ENCODE measurements at regions not wholly inside any gene's neighbourhood (a gene's known extent, or its start where the extent isn't known, plus 50 kb on each side); places are given as distances from the start of the nearest gene placed in this dataset.

DNA sequence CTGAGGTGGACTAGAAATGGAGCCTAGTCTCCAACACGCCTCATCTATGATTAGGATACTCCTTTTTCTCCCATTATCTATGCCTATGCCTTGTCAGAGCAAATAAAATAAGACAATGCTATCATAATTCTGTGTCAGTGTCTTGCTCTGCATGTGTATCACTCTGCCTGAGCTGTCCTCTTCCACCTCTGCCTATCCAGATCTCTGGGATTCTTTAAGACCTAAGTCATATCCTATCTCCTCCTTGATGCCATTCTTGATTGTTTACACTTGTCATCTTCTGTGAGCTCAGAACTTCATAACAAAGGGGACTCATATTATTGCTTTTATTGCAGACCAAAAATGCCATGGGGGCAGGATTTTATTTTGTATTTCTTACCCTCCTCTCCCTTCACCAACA lies 351.2 kb upstream of the C9orf72 start:
- no peak for FAIRE-seq

DNA sequence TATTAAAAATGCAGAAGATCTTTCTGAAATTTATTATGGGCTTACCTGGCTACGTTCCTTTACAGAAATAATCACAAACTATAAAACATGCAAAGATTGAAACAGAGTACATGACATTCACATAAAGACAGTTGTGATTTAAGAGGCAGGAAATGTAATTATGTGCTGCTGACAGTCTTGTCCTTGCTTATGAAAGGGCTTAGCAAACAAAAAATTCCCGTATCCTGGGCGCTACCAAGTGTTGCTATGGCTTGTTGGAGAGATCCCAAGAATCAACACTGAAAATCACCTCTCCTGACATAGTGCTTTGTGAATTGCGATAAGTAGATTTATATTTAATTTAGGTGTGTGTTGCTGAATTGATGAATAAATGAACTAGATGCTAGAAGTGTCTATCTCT lies 352.5 kb upstream of the C9orf72 start:
- no peak for FAIRE-seq

DNA sequence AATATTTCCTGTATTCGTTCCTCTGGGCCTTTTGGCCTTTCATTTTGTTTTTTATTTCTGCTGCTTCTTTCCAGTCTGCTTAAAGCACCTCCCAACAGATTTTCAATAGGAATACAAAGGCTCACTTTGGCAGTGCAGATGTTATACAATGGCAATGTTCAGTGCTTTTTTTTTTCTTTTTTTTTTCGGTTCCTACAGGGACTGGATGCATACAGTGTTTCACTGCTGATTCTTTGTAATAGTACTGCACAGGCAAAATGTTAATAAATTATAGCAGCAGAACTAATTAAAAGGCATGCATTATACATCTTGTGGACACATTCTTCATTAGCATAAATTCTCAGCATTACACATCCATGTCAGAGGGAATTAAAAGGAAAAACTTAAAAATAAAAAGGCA lies 356.6 kb upstream of the C9orf72 start:
- no peak for FAIRE-seq

DNA sequence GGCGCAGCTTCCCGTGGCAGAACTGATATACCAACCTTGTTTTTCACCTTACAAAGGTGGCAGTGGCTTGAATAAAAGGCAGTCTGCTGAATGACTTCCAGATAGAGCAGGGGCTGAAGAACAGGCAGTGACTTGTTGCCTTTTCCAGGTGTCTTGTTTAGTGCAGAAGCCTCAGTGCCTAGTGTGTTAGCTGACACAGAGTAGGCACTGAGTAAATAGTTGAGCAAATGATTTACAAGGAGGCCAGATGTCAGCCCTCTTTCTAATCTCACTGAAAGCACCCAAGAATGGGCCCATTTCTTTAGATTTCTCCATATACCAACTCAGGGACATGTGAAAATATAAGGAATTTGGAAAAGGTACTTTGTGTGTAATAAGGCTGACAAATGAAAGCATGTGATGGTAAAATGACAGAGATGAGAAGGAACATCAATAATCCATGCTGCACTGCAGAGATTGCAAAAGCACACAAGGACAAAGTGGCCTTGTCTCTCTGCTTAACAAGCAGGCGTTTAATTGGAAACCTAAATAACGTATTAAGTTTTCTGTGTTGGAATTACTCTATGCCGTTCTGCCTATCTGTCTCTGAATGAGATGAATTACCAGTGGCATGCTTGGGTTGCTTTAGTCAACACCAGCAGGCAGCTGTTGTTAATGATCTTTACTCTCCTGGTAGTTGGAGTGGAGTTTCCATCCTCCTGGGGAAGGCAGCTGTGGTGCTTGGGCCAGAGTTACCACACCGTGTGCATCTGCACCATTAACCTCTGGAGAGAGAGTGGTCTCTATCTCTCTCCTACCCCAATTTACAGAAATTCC lies 360.1 kb upstream of the C9orf72 start:
- FAIRE-seq: no peak

DNA sequence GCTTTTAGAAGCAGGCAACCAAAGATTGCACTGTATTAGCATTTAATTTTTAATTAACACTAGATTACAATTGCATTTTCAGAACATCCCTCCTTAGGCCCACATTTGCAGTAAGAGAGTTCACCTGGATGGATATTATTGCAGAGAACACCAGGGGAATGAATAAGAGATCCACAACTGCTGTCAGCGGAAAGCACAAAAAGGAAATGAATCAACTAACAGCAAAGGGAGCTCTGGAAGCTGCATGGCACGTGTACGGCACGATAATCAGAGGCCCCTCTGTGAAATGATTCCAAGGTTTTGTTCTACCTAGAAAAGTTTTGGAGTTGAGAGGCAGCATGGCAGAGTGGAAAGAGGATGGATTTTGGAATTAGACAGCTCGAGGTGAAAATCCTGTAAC lies 361.2 kb upstream of the C9orf72 start:
- no peak for FAIRE-seq

DNA sequence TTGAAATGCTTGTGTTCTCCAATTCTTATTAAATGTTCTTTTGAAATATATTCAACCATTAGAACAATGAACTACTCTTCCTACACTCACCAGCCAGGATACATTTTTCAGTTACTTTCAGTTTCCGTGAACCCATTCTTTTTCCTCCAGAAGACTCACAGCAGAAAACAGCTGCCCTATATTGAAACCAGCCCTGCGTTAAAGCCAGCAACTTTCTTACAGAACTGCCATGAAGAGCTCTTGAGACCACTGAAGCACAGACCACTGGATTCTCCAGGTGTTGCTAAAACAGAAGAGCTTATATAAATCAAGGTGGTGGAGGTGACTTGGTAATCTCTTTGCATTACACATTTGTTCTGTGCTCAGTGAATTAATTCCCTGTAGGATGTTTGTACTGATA lies 365.9 kb upstream of the C9orf72 start:
- no peak for FAIRE-seq

DNA sequence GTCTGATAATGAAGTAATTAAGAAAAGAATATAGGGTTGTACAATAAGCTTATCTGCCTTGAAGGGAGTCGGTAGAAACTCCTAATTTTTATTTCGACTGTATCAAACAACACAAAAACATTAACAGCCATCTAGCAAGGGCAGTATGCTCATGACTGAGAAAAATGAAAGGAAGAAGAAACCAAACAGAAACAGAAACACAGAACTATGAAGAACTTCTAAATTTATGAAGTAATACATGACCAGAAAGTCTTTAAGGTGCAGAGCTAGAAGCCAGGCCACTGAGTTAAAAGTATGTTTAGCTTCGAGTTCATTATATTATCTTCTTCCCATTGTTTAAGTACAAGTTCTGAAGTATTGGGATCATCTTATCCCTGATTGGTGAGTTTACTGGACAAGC lies 367.3 kb upstream of the C9orf72 start:
- FAIRE-seq: no peak

DNA sequence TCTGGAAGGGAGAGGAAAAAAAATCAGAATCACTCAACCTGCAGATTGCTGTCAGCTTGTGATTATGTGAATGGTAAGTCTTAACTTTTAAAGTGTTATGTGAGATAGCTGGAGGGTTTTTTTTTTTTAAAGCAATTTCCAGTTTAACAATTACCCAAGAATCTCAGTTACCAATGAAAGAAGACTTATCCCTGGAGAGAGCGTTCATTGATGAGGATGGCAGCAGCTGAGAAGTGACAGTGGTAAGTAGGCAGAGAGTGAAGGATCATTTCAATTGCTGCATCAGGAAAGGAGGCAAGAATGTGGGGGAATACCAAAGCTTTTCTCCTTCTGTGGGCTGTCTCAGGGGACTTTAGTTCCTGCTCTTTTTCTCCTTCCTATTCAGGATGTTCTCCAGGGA lies 370.2 kb upstream of the C9orf72 start:
- no peak for FAIRE-seq

DNA sequence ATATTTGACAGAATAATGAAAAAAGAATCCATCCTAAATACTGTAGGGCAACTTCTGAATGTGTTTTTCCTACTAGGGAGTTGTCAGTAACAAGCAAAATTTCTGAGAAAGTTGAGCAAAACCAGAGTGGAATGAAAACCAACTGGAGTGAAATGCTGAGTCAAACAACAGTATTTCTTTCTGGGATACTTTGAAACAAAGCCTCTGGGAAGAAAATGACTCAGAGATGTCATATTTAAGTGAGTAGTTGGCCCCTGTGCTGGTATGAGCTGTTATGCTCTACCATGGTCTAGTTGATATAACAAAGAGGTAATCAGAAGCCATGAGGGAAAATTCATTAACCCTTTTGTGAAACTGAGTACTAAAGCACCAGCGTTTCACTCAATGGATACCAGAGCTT lies 372.1 kb upstream of the C9orf72 start:
- FAIRE-seq: no peak

DNA sequence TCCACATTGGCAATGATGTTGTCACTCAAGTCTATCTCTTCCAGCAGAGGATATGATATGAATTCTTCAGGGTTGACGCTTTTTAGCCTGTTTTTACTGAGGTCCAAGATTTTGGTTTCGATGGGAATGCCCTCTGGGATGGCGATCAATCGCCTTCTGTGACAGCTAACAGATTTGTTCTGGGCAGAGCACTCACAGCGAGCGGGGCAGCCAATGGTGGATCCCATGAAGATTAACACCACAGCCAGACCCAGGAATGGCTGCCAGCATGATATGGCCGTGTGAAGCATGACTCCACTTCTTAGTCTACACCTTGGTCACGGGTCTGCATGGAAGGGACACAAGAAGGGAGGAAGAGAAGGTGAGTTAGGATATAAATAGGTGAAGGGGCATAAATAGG lies 377.1 kb upstream of the C9orf72 start:
- no peak for FAIRE-seq

DNA sequence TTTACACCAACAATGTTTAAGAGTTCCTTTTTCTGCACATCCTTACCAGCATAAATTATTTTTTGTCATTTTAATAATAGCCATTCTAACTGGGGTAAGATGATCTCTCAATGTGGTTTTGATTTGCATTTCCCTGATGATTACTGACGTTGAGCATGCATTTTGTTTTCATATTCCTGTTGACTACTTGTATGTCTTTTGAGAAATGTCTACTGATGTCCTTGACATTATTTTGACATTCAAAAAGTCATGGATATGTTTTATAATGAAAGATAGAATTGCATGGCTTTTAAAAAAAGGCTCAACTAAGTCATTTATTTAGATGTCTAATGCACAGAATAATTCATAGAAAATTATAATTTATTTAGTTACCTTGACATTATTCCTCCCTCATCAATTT lies 381.6 kb upstream of the C9orf72 start:
- FAIRE-seq: no peak

DNA sequence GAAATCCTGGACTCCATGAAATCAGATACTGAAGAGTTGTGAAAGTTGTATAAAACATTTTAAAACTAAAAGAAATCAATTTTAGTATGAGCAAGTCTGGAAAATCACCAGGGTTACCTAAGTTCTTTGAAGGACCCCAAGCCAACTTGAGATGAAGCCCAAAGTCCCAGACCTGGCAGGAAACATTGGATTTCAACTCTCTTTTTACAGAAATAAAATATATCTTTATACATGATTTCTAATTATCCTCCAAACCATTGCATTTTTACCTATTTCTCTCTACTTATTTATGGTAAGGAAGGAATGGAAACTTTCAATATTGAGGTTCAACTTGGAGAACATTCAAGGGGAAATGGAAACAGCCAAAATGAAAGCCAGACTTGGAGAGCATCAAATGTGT lies 390.6 kb upstream of the C9orf72 start:
- no peak for FAIRE-seq

DNA sequence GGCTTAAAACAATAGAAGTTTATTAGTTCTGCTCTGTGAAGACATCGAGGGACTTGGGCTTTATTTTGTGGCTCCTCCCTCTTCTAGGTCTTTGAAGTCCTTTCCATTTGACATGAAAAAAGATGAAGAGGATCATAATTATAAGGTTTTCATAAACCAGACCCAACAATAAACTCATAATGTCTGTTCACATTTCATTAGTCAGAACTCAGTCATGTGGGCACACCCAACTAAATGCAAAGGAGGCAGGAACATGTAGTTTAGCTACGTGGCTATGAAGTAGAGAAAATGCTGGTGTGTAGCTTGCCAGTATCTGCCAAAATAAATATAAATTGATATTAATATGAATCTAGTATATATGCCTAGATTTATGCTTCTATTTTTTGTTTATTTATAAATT lies 393.9 kb upstream of the C9orf72 start:
- FAIRE-seq: no peak

DNA sequence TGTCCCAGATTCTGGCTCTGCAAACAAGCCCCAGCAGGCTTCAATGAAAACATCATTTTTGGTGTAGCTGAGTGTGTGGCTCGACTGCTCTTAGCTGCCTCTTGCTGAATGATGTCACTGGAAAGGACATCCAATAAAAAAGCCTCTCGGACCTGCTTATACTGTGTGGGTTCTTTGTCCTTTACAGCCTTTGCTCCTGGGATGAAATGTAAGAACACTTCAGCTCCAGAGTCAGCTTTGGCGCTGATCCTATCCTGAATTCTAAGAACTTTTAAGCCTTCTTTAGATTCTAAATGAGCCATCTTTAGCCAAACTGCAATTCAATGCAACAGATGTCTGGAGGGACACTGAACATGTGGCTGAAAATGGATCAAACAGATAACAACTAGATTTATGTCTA lies 404.6 kb upstream of the C9orf72 start:
- FAIRE-seq: no peak

DNA sequence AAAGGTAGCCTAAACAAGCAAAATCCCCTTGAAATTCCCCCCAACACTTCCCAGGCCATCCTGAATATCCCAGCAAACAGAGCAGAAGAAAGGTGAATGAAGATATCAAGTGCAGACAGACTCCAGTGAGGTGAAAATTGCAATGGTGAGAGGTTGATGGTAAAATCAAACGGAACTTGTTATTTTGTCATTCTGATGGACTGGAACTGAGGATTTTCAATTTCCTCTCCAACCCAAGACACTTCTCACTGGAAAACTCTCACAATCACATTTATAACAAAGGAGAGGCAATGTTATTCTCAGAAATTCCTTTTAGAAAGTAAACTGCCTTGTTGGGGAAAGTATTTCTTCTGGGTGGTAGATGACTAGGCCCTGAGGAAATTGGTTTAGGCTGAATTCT lies 412.4 kb upstream of the C9orf72 start:
- FAIRE-seq: no peak

DNA sequence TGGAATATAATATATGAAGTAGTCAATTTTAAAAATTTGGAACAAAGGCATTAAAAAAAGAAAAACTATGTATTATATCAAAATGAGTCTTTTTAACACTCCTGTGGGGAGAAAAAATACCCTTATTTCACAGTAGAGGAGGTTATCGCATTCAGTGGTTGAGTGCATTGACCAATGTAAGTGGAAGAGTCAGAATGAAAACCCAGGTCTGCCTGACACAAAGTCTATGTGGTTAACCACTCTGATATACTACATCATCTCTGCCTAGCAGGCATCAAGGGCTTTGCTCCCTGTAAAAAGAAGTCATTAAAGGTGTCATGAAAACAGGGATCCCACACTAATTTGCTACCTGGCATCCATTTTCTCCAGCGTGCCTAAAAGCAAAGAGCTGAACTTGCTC lies 417.2 kb upstream of the C9orf72 start:
- FAIRE-seq: no peak

DNA sequence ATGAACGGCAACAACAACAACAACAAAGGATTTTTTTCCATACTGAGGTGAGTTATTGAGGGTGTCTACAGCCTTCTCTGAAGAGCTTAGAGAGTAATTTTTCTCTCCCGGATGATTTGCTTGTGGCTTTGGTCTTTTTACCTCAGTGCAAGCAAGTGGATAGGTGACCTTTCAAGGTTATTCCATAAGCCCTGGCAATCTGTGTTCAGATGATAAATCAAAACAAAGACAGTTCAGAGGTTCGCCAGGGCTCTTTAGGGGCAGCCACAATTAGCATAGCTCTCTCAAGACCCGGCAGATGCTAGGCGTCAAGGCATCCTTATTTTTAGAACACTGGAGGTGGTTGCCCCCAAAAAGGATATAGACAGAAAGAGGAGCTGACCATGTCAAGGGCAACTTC lies 417.9 kb upstream of the C9orf72 start:
- no peak for FAIRE-seq

DNA sequence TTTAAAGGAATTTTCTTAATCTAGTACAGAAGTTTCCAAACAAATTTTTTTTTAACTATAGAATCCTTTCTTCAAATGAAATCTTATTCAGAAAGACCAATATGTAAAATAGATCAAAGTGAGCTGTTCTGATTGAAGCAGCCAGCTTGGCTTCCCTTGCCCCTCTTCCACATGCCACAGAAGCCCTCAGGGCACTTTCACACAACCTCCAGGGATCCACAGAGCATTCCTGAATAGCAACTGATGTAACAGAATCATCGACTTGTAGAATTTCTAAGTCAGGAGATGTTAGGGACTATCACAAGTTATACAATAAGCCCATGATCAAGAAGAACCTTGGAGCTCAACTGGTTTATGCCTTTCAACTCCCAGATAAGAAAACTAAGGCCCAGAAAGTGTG lies 427.8 kb upstream of the C9orf72 start:
- no peak for FAIRE-seq

DNA sequence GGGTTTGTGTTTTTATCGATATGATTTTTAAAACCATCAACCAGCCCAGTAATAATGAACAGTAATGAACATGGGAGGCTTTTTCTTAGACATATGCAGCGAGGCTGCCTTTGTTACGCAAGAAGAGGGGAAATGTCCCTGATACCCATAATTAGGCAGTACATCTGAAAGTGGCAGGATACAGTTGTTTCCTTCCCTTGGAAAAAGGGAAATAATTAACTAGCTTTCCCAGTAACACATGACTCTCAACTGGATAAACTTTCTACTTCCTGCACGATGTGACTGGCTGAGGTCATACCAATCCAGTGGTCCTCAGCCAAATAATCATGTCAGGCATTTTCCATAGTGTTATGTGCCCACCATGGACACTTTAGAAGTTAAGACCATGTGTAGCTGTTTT lies 431.6 kb upstream of the C9orf72 start:
- FAIRE-seq: no peak

DNA sequence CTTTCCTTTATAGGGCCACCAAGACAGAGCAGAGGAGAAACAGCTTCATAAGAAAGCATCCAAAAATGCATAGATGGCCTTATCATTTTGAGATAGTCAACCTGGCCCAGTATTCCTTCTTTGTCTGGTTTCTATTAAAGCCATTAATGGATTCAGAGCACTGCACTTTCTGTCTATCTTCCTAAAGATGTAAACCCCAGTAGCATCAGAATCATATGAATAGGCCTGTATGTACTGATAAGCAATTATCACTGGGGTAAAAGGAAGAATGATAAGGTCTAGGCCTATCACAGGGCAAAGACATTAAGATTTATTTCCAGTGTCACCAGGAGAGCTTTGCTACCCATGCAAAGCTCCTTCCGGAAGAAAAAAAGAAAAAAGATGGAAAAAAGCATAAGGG lies 432.5 kb upstream of the C9orf72 start:
- no peak for FAIRE-seq

DNA sequence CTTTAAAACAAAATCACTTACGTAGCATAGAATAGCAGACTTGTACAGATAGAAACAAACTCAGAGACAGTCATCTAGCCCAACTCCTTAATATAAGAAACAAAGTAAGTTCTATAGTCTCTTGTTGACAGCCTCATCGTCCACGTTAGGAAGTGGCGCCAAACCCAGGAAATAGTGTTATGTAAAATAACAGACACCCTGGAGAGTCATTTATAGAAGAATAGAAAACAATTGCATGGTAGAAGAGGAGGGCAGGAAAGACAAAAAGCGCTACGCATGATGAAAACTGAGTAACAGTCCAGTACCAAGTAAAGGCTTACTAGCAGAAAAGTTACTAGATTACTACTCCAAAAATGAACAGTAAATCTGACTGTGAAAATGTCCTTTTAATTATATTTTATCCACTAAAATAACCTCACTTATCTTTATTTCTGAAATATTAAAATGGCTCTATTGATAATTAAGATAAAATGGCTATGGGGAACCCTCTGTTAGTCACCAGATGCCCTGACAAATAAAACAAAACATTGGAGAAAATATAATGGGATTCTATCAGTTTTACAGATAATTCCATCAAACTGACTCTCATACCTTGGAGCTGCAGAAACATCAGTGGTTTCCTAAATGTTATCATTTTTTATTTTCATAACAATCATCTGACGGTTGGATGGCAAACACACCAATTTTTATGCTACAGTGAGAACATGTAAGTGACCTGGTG lies 434.0 kb upstream of the C9orf72 start:
- no peak for FAIRE-seq

DNA sequence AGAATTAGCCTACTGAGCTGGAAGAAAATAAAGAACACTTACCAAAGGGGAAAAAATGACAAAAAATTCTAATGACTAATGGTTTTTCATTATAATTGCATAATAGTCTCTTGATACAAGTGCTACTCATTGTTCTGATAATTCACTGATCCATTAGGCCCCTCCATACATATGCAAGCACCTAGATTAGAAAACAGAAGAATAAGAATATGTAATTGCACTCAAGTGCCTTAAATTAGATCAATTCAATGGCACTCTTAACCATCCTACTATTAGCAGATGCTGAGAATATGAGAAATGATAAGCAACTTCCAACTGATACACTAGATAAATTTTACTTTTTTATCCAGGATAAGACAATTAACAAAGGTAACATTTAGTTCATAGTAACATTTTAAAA lies 440.9 kb upstream of the C9orf72 start:
- FAIRE-seq: no peak

DNA sequence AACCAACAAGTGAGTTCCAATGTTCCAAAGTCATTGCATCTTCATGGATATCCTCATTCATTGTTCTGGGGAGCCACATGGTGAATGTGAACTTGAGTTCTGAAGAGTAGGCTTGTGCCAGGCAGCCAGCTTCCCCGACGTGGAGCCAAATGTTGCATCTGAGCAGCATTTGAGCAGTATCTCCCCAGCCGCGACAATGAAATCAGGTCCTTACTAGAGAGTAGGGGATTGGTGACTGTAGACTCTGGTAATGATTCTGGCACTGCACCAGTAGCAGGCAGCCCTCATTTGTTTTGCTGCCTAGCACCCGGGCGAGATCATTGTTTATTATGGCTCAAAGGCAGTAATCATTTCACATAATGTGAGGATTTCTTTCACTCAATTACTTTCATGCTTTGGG lies 451.4 kb upstream of the C9orf72 start:
- no peak for FAIRE-seq

DNA sequence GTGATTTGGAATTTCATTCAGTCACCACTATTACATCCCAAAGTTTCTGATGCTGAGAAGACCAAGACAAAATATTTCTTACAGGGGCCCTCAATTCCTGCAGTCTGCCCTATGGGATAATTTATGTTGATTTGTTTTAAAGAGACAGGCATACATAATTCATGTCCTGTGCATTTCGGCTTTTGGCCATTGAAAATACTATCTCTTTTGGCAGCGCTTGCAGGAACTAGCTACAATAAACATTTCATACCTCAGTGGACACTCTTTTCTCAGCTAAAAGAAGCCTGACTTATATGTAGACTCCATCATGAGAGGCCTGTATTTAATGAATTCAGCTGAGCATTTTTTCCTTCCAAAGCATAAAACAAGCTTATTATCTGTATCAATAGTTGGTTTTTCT lies 451.9 kb upstream of the C9orf72 start:
- no peak for FAIRE-seq
